Right lobe of liver (tissue), 4 donors: ENCODE measurements at regions not wholly inside any gene's neighbourhood (a gene's known extent, or its start where the extent isn't known, plus 50 kb on each side); places are given as distances from the start of the nearest gene placed in this dataset.

Source experiments
- POLR2A ChIP-seq: fragments of 450-650 bp; IDR thresholded peaks from one replicate; pipeline ENCODE4 v1.6.1; 2017; ENCODE audit warnings: antibody characterized with exemption, mild to moderate bottlenecking
- TF ChIP-seq, protein P1 (sequence below), 4 donors: fragments of 200-600 bp in 3 of 4; fragments of 450-650 bp in 1 of 4; IDR thresholded peaks; one replicate each; pipeline versions ENCODE4 v1.5.1 to v1.8.0; 2016 to 2022; ENCODE audit warnings: antibody characterized with exemption in 4 of 4, mild to moderate bottlenecking in 2 of 4
- donor health status: DM: no; HTN: no; CAD: no.
- donor health status: DM: no; HTN: no; CAD: no.
- donor health status: DM: no; HTN: yes; CAD: no.

DNA sequence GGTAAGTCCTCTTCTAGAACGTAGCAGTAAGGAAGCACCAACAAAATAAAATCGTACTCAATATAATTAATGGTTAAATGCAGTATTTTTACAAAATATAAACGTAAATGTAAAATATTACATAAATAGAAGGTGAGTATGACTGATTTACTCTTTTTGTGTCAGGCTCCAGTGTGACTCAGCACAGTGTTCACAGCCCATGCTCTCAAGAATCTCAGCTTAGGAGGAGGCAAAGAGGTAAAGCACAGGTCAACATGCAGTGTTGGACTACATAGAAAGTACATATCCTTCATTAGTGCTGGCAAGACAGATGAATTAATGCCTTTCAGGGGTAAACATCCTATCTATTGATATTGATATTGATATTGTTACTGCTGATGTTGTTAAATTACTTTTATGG lies 2050.6 kb upstream of the RAG2 start:
- TF ChIP-seq, protein P1, sequence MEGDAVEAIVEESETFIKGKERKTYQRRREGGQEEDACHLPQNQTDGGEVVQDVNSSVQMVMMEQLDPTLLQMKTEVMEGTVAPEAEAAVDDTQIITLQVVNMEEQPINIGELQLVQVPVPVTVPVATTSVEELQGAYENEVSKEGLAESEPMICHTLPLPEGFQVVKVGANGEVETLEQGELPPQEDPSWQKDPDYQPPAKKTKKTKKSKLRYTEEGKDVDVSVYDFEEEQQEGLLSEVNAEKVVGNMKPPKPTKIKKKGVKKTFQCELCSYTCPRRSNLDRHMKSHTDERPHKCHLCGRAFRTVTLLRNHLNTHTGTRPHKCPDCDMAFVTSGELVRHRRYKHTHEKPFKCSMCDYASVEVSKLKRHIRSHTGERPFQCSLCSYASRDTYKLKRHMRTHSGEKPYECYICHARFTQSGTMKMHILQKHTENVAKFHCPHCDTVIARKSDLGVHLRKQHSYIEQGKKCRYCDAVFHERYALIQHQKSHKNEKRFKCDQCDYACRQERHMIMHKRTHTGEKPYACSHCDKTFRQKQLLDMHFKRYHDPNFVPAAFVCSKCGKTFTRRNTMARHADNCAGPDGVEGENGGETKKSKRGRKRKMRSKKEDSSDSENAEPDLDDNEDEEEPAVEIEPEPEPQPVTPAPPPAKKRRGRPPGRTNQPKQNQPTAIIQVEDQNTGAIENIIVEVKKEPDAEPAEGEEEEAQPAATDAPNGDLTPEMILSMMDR (IDR thresholded peaks at IDR 0.05), result no peak
- TF ChIP-seq POLR2A, result no peak
